ENCODE measurements at regions not wholly inside any gene's neighbourhood (a gene's known extent, or its start where the extent isn't known, plus 50 kb on each side); places are given as distances from the start of the nearest gene placed in this dataset.
A peak's percentile ranks its signal among the peaks of the same experiment; 100 is the strongest.

DNA sequence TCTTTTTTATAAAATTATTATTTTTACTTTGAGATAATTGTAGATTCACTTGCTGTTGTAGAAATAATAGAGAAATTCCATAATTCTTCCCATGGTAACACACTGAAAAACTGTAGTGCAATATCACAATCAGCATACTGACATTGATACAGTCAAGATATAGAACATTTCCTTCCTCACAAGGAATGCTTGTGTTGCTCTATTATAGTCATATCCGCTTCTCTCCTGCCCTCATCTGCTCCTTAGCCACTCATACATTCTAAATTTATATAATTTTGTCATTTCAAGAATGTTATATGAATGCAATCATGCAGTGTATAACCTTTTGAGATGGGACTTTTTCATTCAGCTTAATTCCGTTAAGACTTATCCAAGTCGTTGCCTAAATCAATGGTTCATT lies 320.2 kb downstream of the BARHL2 start:
- 93% methylated on average over 3 of the region's 3 CpGs for WGBS (ENCODE audit: low lambda C conversion rate, missing lambda C conversion rate)
- no peaks in the 10 kb centered on the region for H3K79me2 ChIP-seq
- no peak overlapping the region for H2AFZ ChIP-seq
- H3K36me3 ChIP-seq (replicated peaks; ENCODE audit: insufficient read depth, low read depth), result no peaks in the 10 kb centered on the region
- no peak overlapping the region for H3K4me3 ChIP-seq
- no peak overlapping the region for H3K27ac ChIP-seq
- H3K9me2 ChIP-seq (replicated peaks; ENCODE audit: insufficient read depth), result no peaks in the 10 kb centered on the region
- H3K27me3 ChIP-seq, result no peaks in the 10 kb centered on the region
- H3K4me1 ChIP-seq (ENCODE audit: insufficient read depth), result peaks cover 12% of the 10 kb centered on the region
- no peaks in the 10 kb centered on the region for H3K9me3 ChIP-seq (ENCODE audit: low read depth)
- no peak for TF ChIP-seq EZH2phosphoT487 (IDR thresholded peaks at IDR 0.05; ENCODE audit: low read depth, severe bottlenecking, unreplicated experiment)
- TF ChIP-seq, protein P1, sequence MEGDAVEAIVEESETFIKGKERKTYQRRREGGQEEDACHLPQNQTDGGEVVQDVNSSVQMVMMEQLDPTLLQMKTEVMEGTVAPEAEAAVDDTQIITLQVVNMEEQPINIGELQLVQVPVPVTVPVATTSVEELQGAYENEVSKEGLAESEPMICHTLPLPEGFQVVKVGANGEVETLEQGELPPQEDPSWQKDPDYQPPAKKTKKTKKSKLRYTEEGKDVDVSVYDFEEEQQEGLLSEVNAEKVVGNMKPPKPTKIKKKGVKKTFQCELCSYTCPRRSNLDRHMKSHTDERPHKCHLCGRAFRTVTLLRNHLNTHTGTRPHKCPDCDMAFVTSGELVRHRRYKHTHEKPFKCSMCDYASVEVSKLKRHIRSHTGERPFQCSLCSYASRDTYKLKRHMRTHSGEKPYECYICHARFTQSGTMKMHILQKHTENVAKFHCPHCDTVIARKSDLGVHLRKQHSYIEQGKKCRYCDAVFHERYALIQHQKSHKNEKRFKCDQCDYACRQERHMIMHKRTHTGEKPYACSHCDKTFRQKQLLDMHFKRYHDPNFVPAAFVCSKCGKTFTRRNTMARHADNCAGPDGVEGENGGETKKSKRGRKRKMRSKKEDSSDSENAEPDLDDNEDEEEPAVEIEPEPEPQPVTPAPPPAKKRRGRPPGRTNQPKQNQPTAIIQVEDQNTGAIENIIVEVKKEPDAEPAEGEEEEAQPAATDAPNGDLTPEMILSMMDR (IDR thresholded peaks at IDR 0.05; ENCODE audit: poor library complexity), result no peak
- TF ChIP-seq EZH2 (IDR thresholded peaks at IDR 0.05; ENCODE audit: borderline replicate concordance), result no peak
- no peak for DNase-seq (ENCODE audit: low spot score)
- no peak overlapping the region for H3K4me2 ChIP-seq
- no peaks in the 10 kb centered on the region for H4K20me1 ChIP-seq (ENCODE audit: insufficient read depth, poor library complexity, severe bottlenecking)

DNA sequence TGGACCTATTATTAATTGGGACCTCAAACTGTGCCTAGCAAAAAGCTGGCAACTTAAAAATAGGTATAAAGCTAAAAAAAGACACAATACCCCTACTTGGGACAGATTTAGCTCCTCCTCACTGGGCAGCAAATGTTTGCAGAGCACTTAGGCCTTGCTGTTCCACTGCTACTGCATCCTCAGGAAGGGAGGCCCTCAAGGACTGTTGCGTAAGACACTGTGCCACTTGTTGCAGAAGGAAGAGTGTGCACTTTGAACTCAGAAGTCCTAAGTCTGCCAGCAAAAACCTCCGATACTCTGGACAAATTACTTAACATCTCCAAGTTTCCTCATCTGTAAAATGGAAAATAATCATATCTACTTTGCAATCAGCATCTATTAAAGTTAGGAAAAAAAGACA lies 322.9 kb downstream of the BARHL2 start:
- Histone ChIP-seq H3K36me3 (replicated peaks; ENCODE audit: insufficient read depth, low read depth) (no peaks in the 10 kb centered on the region), H3K27me3 (no peaks in the 10 kb centered on the region), H3K27ac (no peak overlapping the region), H3K79me2 (no peaks in the 10 kb centered on the region), H3K4me2 (no peak overlapping the region), H3K4me1 (ENCODE audit: insufficient read depth) (no peaks in the 10 kb centered on the region), H3K4me3 (no peak overlapping the region), H3K9me3 (ENCODE audit: low read depth) (no peaks in the 10 kb centered on the region), H4K20me1 (ENCODE audit: insufficient read depth, poor library complexity, severe bottlenecking) (no peaks in the 10 kb centered on the region), H3K9me2 (replicated peaks; ENCODE audit: insufficient read depth) (no peaks in the 10 kb centered on the region), H2AFZ (no peak overlapping the region)
- 80% methylated on average over 2 of the region's 2 CpGs for WGBS (ENCODE audit: low lambda C conversion rate, missing lambda C conversion rate)
- DNase-seq (ENCODE audit: low spot score), result peak; percentile 29
- no peak for TF ChIP-seq EZH2phosphoT487 (IDR thresholded peaks at IDR 0.05; ENCODE audit: low read depth, severe bottlenecking, unreplicated experiment)
- TF ChIP-seq EZH2 (IDR thresholded peaks at IDR 0.05; ENCODE audit: borderline replicate concordance), result no peak
- TF ChIP-seq, protein P1 (IDR thresholded peaks at IDR 0.05; ENCODE audit: poor library complexity), result no peak

DNA sequence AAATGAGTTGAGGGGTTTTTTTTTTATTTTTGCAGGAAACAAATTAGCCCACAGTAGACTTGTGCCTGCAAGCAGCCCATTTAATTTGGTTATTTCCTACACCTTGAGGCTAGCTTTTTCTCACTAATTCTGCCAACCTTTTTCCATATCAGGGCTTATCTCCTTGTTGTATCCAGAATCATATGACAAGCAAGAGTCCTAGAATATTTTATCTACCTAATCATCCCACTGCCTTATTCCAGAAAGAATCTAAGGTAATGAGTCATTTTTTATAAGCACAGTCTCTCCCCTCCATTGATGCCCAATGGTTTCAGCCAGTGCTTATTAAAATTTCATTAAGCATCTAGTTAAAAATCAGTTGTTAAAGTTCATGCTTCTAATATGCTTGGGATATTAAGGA lies 324.1 kb downstream of the BARHL2 start:
- H3K4me1 ChIP-seq (ENCODE audit: insufficient read depth), result no peaks in the 10 kb centered on the region
- no peak overlapping the region for H3K4me2 ChIP-seq
- H3K27ac ChIP-seq, result no peak overlapping the region
- no peaks in the 10 kb centered on the region for H3K36me3 ChIP-seq (replicated peaks; ENCODE audit: insufficient read depth, low read depth)
- no peaks in the 10 kb centered on the region for H3K79me2 ChIP-seq
- no peaks in the 10 kb centered on the region for H3K9me2 ChIP-seq (replicated peaks; ENCODE audit: insufficient read depth)
- DNase-seq (ENCODE audit: low spot score), result no peak
- no peak overlapping the region for H3K4me3 ChIP-seq
- no peaks in the 10 kb centered on the region for H3K27me3 ChIP-seq
- TF ChIP-seq EZH2phosphoT487 (IDR thresholded peaks at IDR 0.05; ENCODE audit: low read depth, severe bottlenecking, unreplicated experiment), result no peak
- no peak for TF ChIP-seq EZH2 (IDR thresholded peaks at IDR 0.05; ENCODE audit: borderline replicate concordance)
- TF ChIP-seq, protein P1 (IDR thresholded peaks at IDR 0.05; ENCODE audit: poor library complexity), result no peak
- H2AFZ ChIP-seq, result no peak overlapping the region
- no peaks in the 10 kb centered on the region for H3K9me3 ChIP-seq (ENCODE audit: low read depth)
- H4K20me1 ChIP-seq (ENCODE audit: insufficient read depth, poor library complexity, severe bottlenecking), result no peaks in the 10 kb centered on the region

DNA sequence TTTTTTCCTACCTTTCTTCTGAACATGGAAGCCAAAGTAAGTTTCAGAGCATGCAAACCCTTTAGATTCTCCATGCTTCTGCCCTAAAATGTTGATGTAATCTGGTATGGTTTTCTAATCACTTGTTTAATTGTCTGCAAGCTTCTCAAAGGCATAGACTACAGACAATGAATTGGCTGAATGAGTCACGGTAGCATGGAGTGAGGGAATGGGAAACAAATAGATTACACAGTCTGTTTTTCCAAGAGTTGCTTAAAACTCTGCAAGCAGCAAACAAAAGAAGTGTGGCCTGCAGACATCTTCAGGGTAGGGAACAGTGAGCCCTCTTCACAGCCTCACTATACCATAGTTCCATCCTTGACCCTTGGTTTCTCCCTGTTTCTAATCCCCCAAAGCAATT lies 326.0 kb downstream of the BARHL2 start:
- H3K9me3 ChIP-seq (ENCODE audit: low read depth), result no peaks in the 10 kb centered on the region
- H3K9me2 ChIP-seq (replicated peaks; ENCODE audit: insufficient read depth), result no peaks in the 10 kb centered on the region
- 57% methylated on average over 1 of the region's 1 CpG for WGBS (ENCODE audit: low lambda C conversion rate, missing lambda C conversion rate)
- H3K36me3 ChIP-seq (replicated peaks; ENCODE audit: insufficient read depth, low read depth), result no peaks in the 10 kb centered on the region
- H3K4me3 ChIP-seq, result no peak overlapping the region
- H3K4me1 ChIP-seq (ENCODE audit: insufficient read depth), result no peaks in the 10 kb centered on the region
- H3K27ac ChIP-seq, result no peak overlapping the region
- no peak overlapping the region for H2AFZ ChIP-seq
- H3K4me2 ChIP-seq, result no peak overlapping the region
- H4K20me1 ChIP-seq (ENCODE audit: insufficient read depth, poor library complexity, severe bottlenecking), result no peaks in the 10 kb centered on the region
- TF ChIP-seq, protein P1 (IDR thresholded peaks at IDR 0.05; ENCODE audit: poor library complexity), result no peak
- TF ChIP-seq EZH2 (IDR thresholded peaks at IDR 0.05; ENCODE audit: borderline replicate concordance) (no peak), EZH2phosphoT487 (IDR thresholded peaks at IDR 0.05; ENCODE audit: low read depth, severe bottlenecking, unreplicated experiment) (no peak)
- DNase-seq (ENCODE audit: low spot score), result no peak
- no peaks in the 10 kb centered on the region for H3K27me3 ChIP-seq
- H3K79me2 ChIP-seq, result no peaks in the 10 kb centered on the region
